GM12873 (cell line): ENCODE measurements at regions not wholly inside any gene's neighbourhood (a gene's known extent, or its start where the extent isn't known, plus 50 kb on each side); places are given as distances from the start of the nearest gene placed in this dataset.

Experiments used
- TF ChIP-seq, protein P1 (sequence below): IDR thresholded peaks from 2 replicates; pipeline ENCODE4 v1.5.1; 2012; ENCODE audit warnings: low read depth, mild to moderate bottlenecking, moderate library complexity, low read length, control low read depth; ENCODE audit not compliant: insufficient read depth; ENCODE audit errors: missing control alignments

- TF ChIP-seq, protein P1, sequence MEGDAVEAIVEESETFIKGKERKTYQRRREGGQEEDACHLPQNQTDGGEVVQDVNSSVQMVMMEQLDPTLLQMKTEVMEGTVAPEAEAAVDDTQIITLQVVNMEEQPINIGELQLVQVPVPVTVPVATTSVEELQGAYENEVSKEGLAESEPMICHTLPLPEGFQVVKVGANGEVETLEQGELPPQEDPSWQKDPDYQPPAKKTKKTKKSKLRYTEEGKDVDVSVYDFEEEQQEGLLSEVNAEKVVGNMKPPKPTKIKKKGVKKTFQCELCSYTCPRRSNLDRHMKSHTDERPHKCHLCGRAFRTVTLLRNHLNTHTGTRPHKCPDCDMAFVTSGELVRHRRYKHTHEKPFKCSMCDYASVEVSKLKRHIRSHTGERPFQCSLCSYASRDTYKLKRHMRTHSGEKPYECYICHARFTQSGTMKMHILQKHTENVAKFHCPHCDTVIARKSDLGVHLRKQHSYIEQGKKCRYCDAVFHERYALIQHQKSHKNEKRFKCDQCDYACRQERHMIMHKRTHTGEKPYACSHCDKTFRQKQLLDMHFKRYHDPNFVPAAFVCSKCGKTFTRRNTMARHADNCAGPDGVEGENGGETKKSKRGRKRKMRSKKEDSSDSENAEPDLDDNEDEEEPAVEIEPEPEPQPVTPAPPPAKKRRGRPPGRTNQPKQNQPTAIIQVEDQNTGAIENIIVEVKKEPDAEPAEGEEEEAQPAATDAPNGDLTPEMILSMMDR: no peak
Observed at GRCh38 chrX:52261125-52261462, 76.4 kb downstream of the MAGED4 start.

DNA sequence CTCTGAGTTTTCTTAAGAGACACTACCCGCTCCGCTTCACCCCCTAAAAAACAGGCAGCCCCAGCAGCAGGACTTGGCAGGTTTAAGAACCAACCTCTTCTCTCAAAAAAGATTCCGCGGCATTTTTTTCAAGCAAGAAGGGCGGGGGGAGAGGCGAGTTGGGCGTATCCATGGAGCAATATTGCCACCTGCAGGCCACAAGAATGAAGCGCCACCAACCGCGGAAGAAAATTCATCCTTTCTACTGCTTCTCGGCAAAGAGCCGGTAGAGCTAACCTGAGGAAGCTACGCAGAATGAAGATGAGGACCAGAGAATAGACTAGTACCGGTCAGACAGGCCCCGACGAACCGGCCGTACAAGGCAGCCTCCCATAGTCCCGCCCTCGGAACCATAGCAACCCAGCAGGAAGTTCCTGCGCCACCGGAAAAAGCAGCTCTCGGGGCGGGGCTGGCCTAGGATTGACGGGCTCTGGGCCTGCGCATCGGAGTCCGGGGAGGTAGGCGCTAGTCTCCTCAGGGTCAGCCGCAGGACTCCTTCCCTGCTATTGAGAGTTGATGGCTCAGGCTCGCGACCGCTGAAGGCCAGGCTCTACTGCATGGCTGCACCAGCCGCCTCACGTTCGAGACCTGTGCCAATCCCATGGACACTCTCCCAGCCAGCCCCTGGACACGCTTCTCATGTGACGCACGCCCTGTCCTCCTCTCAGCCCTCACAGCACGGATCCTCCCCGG is 76.9 kb downstream of the MAGED4 start:
- TF ChIP-seq, protein P1: peak; percentile 85

GRCh38 chrX:52262195-52262546 is 77.5 kb downstream of the MAGED4 start:
- TF ChIP-seq, protein P1: no peak

- TF ChIP-seq, protein P1: no peak
Observed at GRCh38 chrX:52263417-52263816, 78.7 kb downstream of the MAGED4 start.

GRCh38 chrX:52265713-52266112 is 81.0 kb downstream of the MAGED4 start:
- TF ChIP-seq, protein P1: no peak

GRCh38 chrX:52270453-52271116 is 85.9 kb downstream of the MAGED4 start:
- TF ChIP-seq, protein P1: no peak

DNA sequence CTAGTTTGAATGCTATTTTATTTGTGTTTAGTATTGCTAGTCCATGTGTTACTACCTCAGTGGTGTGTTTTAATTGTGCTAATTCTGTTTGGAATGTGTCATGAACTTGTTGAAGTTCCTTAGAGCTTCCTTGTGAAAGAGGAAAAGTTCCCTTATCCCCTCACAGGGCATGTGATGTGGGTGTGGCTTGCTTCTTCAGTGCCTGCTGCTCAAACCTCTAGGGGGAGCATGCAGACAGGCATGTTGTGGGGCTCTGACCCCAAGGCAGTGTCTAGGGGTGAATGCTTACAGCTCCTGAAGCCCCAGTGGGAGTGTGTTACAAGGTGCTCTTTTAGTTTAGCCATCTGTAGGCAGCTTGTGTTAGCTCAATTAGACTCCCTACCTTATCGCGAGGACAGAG is 86.5 kb downstream of the MAGED4 start:
- TF ChIP-seq, protein P1: peak; percentile 57
